Right lobe of liver (tissue), 6 donors: ENCODE measurements at regions not wholly inside any gene's neighbourhood (a gene's known extent, or its start where the extent isn't known, plus 50 kb on each side); places are given as distances from the start of the nearest gene placed in this dataset.

ENCODE experiments used
- ATAC-seq, 4 donors: fragments of 200-7000 bp; cut with Tn5 transposase; one replicate each; pipeline ENCODE4 v1.9.1; 2020; ENCODE audit warnings: mild to moderate bottlenecking in 4 of 4, moderate library complexity in 4 of 4
- DNase-seq, 3 donors: peaks; one replicate each; pipeline ENCODE4 v3.0.0-alpha.2; 2020
- H3K27ac ChIP-seq, 3 donors: fragments of 200-600 bp; one replicate each; pipeline ENCODE4 v1.8.0; 2022
- H3K27me3 ChIP-seq, 2 donors: fragments of 200-600 bp; one replicate each; pipeline ENCODE4 v1.8.0; 2022
- H3K36me3 ChIP-seq, 4 donors: fragments of 200-600 bp; sonication (generic) in 1 of 4; one replicate each; pipeline versions ENCODE4 v1.5.1 to v1.8.0; 2017 to 2022; ENCODE audit warnings: control low read depth in 1 of 4
- H3K4me1 ChIP-seq, 4 donors: fragments of 200-600 bp; sonication (generic) in 1 of 4; one replicate each; pipeline versions ENCODE4 v1.5.1 to v1.8.0; 2017 to 2022; ENCODE audit warnings: control low read depth in 1 of 4
- H3K4me3 ChIP-seq, 3 donors: fragments of 200-600 bp; one replicate each; pipeline ENCODE4 v1.8.0; 2022
- H3K9me3 ChIP-seq, 4 donors: fragments of 200-600 bp; sonication (generic) in 1 of 4; one replicate each; pipeline versions ENCODE4 v1.5.1 to v1.8.0; 2017 to 2022; ENCODE audit warnings: control low read depth in 1 of 4
- POLR2A ChIP-seq: fragments of 450-650 bp; IDR thresholded peaks from one replicate; pipeline ENCODE4 v1.6.1; 2017; ENCODE audit warnings: antibody characterized with exemption, mild to moderate bottlenecking
- WGBS: methylation state at CpG from one replicate; pipeline ENCODE4 v1.1.6; 2018; ENCODE audit warnings: low coverage, low lambda C conversion rate; ENCODE audit not compliant: insufficient coverage; ENCODE audit errors: missing lambda C conversion rate; 5-methylcytosine and 5-hydroxymethylcytosine counted together
- intact Hi-C, 2 donors: fragments of 100-400 bp; cut with DNase I; formaldehyde crosslinking; loops; one replicate each; pipeline versions ENCODE4 v1.11.2 to v1.14.1; 2022
- TF ChIP-seq, protein P1 (sequence below), 4 donors: fragments of 200-600 bp in 3 of 4; fragments of 450-650 bp in 1 of 4; IDR thresholded peaks; one replicate each; pipeline versions ENCODE4 v1.5.1 to v1.8.0; 2016 to 2022; ENCODE audit warnings: antibody characterized with exemption in 4 of 4, mild to moderate bottlenecking in 2 of 4
- donor health status: DM: no; HTN: yes; CAD: no.
- donor health status: DM: no; HTN: no; CAD: no.
- donor health status: DM: no; HTN: no; CAD: no.
- donor health status: DM: no; HTN: yes; CAD: no.
- donor health status: DM: no; HTN: yes; CAD: no.

DNA sequence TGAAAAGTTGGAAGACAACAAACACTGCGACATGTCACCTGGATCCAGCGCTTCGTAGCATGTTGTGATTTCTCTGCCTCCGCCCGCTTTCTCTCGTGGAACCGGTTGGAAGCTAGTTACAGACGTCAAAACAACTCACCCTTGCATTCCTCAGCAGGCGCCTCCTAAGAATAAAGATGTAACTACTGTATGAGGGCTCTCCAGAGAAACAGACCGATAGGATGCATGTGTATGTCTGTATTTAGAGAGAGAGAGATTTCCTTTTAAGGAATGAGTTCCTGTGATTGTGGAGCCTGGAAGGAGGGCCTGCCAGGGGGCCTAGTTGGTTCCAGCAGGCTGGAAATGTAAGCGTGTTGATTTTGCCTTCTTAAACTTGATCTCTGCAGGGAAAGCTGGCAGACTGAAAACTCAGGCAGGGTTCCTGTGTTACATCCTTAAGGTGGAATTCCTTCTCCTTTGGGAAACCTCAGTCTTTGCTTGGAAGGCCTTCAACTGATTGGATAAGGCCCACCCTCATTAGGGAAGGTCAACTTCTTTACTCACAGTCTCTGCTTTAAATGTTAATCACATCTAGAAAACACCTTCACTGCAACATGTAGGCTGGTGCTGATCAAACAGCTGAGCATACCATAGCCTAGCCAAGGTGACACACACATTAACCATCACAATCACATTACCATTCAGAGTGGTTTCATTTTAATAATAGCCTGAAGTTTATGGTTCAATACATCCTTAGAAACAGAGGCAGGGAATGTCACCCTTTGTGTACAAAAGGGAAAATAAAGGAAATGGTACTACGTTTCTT lies 163.8 kb downstream of the SYK start:
- no peaks in the 10 kb centered on the region for H3K36me3 ChIP-seq
- intact Hi-C loops, result no loop called here
- 59% methylated on average over 8 of the region's 12 CpGs for WGBS
- no peak for DNase-seq
- ATAC-seq, result no peak
- no peaks in the 10 kb centered on the region for H3K27me3 ChIP-seq
- no peaks in the 10 kb centered on the region for H3K4me1 ChIP-seq
- H3K27ac ChIP-seq, result no peak overlapping the region
- TF ChIP-seq POLR2A, result no peak
- TF ChIP-seq, protein P1, sequence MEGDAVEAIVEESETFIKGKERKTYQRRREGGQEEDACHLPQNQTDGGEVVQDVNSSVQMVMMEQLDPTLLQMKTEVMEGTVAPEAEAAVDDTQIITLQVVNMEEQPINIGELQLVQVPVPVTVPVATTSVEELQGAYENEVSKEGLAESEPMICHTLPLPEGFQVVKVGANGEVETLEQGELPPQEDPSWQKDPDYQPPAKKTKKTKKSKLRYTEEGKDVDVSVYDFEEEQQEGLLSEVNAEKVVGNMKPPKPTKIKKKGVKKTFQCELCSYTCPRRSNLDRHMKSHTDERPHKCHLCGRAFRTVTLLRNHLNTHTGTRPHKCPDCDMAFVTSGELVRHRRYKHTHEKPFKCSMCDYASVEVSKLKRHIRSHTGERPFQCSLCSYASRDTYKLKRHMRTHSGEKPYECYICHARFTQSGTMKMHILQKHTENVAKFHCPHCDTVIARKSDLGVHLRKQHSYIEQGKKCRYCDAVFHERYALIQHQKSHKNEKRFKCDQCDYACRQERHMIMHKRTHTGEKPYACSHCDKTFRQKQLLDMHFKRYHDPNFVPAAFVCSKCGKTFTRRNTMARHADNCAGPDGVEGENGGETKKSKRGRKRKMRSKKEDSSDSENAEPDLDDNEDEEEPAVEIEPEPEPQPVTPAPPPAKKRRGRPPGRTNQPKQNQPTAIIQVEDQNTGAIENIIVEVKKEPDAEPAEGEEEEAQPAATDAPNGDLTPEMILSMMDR (IDR thresholded peaks at IDR 0.05), result no peak
- no peaks in the 10 kb centered on the region for H3K9me3 ChIP-seq
- no peak overlapping the region for H3K4me3 ChIP-seq

GRCh38 chr9:90966031-90966290 lies 164.3 kb downstream of the SYK start:
- DNase-seq, result no peak
- H3K9me3 ChIP-seq, result no peaks in the 10 kb centered on the region
- ATAC-seq, result no peak
- no peak overlapping the region for H3K4me3 ChIP-seq
- WGBS, result 59% methylated on average over 2 of the region's 2 CpGs
- intact Hi-C loops, result no loop called here
- H3K36me3 ChIP-seq, result no peaks in the 10 kb centered on the region
- no peaks in the 10 kb centered on the region for H3K4me1 ChIP-seq
- no peak overlapping the region for H3K27ac ChIP-seq
- TF ChIP-seq, protein P1 (IDR thresholded peaks at IDR 0.05), result no peak
- no peak for TF ChIP-seq POLR2A
- no peaks in the 10 kb centered on the region for H3K27me3 ChIP-seq

DNA sequence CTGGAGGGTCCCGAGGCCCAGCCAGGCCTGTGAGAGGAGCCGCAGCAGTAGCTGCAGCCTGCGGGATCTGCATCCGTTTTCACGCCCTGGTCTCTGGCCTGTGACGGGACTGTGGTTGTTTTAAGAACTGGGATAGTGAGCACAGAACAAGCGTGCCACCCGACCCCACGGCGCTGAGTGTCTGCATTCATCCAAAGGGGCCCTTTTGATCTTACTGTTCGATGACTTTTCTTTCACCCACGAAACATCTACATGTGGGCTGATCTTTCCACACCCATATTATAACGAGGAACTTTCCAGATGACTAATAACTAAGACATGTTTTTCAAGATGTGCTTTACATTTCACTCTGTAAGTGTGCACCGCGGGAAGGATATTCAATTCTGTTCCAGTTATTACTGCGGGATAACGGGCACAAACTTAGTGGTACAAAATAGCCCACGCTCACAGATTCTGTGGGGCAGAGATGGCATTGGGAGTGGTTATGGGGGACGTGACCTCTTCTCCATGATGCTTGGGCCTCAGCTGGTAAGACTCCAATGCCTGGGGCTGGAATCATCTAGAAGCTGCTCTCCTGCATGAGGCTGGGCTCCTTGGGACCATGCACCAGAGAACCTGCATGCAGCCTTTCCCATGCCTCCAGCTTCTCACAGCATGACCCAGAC lies 165.0 kb downstream of the SYK start:
- H3K4me1 ChIP-seq, result no peaks in the 10 kb centered on the region
- TF ChIP-seq, protein P1 (IDR thresholded peaks at IDR 0.05), result no peak
- TF ChIP-seq POLR2A, result no peak
- no peak overlapping the region for H3K27ac ChIP-seq
- no peak overlapping the region for H3K4me3 ChIP-seq
- no peak for ATAC-seq
- intact Hi-C loops, result no loop called here
- H3K27me3 ChIP-seq, result no peaks in the 10 kb centered on the region
- 77% methylated on average over 14 of the region's 19 CpGs for WGBS
- H3K36me3 ChIP-seq, result no peaks in the 10 kb centered on the region
- H3K9me3 ChIP-seq, result no peaks in the 10 kb centered on the region
- DNase-seq, result no peak

- no peak for DNase-seq
- 77% methylated on average over 5 of the region's 7 CpGs for WGBS
- H3K4me1 ChIP-seq, result no peaks in the 10 kb centered on the region
- H3K36me3 ChIP-seq, result no peaks in the 10 kb centered on the region
- TF ChIP-seq, protein P1 (IDR thresholded peaks at IDR 0.05), result no peak
- no peak for TF ChIP-seq POLR2A
- H3K27ac ChIP-seq, result no peak overlapping the region
- H3K4me3 ChIP-seq, result no peak overlapping the region
- intact Hi-C loops, result no loop called here
- H3K9me3 ChIP-seq, result no peaks in the 10 kb centered on the region
- ATAC-seq, result no peak
- no peaks in the 10 kb centered on the region for H3K27me3 ChIP-seq
Measured at GRCh38 chr9:90967145-90967538, 165.5 kb downstream of the SYK start.
